Posterior cingulate gyrus (tissue), 11 donors: ENCODE measurements at regions not wholly inside any gene's neighbourhood (a gene's known extent, or its start where the extent isn't known, plus 50 kb on each side); places are given as distances from the start of the nearest gene placed in this dataset.
"Not testable (repeated sequence)": the region's sequence is repeated elsewhere in the genome, so short reads cannot be mapped to it uniquely, and the experiment has no call there.

ENCODE experiments used
- DNase-seq, 10 donors: peaks; one replicate each; pipeline versions ENCODE4 v3.0.0 to v3.0.0-alpha.2; 2020 to 2021; ENCODE audit warnings: mixed read lengths in 3 of 10
- intact Hi-C: fragments of 100-400 bp; cut with DNase I; formaldehyde crosslinking; loops from one replicate; pipeline ENCODE4 v1.15.1; 2023

GRCh38 chr5:32916648-32917047, 205.5 kb downstream of the NPR3 start:
- peak in 4 of 10 donors; percentile 9 to 70 (median 12) for DNase-seq
- intact Hi-C loops: no loop called here

GRCh38 chr5:32928761-32929160, 217.6 kb downstream of the NPR3 start:
- intact Hi-C loops: no loop called here
- DNase-seq: no peak

- DNase-seq, intact Hi-C loops: not testable (repeated sequence)
Measured at GRCh38 chr5:32931438-32931837, 220.3 kb downstream of the NPR3 start.

DNA sequence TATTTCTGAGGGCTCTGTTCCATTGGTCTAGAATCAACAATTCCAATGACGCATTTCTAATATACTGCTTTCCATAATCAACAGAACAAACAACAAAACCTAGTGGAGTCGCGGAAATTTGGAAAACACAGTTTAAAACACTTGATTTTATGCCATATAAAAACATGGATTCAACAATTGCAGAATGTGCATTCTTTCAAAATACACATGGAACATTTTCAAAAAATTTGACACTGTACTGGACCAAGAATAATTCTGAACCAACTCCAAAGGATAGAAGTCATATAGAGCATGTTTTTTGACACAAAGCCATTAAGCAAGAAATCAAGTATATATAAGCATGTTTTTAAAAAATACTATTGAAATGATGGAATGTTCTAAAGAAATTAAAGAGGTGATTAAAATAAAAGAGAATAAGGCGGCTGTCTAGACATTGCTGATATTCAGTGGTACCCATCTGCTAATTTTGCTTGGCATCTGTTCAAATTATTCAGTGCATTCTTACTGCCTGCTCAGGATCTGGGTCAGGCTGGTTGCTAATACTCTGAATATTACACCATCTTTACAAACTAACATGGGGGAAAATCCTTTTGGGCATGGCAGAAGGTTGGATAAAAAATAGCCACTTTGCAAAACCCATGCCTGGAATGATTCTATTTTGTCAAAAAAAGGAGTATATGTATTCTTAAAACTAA, 221.3 kb downstream of the NPR3 start:
- DNase-seq: no peak
- intact Hi-C loops: no loop called here

- DNase-seq: no peak
- intact Hi-C loops: no loop called here
Measured at GRCh38 chr5:32933692-32934091, 222.6 kb downstream of the NPR3 start.

DNA sequence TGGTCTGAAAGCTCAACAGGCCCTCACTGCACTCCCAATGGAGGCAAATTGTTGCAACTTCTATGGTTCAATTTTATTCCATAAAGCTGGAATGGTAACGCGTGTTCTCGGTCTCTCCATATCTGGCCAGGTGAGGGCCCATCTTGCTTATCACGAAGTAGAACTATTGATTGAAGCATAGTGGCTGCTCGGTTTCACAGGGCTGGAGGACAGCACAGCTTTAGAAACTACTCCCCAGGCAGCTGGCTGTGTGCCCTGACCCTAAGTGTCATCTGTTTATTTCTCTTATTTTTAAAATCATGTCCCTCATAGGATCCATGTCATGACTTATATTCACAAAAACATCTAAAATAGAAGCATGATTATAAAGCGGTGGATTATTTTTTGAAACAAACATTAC, 223.4 kb downstream of the NPR3 start:
- intact Hi-C loops: no loop called here
- no peak for DNase-seq

DNA sequence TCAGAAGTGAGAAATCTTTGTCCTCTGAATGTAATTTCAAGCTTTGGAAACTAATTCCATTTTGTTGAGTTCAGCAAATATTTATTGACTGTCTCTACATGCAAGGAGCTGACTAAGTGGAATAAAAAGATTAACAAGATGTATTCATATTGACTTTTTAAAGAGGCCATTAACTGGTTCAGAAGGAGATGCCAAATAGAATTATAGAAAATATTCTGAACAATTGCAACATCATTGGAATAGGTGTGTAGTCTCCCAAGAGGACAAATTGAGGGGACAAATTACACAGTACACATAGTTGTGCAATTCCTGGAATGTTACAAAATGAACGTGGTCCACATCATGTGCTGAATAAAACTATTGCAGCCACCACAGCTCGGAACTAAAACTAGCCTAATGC, 224.2 kb downstream of the NPR3 start:
- intact Hi-C loops: no loop called here
- DNase-seq: no peak

GRCh38 chr5:32936329-32936728, 225.2 kb downstream of the NPR3 start:
- DNase-seq: no peak
- intact Hi-C loops: no loop called here

GRCh38 chr5:32942225-32942989, 231.3 kb downstream of the NPR3 start:
- no peak for DNase-seq
- intact Hi-C loops: no loop called here

DNA sequence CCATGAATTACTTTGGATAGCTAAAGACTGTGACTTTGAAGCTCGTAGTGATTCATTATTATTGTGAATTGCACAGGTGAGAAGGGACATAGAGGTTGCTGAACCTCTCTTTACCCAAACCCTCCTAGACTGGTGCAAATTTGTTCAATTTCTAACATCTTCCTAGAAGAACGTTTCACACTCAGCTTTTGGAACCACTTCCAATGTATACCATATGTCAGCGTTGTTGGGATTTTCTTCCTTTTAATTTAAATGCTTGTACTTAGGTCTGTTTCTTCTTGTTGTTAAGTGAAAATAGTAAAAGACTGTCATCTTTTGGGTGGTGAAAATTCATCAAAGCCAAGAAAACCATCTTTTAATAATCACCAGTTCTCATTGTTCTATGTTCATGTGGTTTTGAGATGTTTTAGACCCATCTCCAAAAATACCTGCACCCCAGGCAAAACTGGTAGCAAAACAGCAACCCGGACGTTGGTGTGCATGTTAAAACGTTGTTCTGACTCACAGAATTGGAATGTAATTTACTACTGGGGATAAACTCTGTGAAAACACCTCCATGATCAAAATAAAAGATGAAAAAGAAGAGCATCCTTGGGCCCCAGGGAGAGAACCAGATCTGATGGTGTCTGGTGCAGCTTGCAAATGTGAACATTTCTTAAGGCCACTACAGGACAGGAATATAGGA, 238.3 kb downstream of the NPR3 start:
- intact Hi-C loops: no loop called here
- no peak for DNase-seq

GRCh38 chr5:32951003-32951402, 239.9 kb downstream of the NPR3 start:
- intact Hi-C loops: no loop called here

DNA sequence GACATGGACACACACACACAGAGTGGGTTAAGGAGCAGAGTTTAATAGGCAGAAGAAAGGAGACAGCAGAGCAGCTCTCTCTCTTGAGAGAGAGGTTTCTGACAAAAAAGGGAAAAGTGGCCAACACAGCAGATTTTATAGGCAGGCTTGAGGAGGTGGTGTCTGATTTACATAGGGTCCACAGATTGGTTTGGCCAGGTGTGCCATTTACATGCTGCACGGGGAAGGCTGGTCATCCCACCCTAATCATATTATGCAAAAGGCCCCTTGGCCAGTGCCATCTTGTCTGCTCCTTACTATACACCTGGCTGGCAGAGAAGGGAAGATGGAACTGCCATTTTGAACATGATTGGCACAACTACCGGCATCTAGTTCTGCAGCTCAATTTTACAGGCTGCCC, 240.8 kb downstream of the NPR3 start:
- no peak for DNase-seq
- intact Hi-C loops: no loop called here

More at GRCh38 chr5:32951003-32951402, 239.9 kb downstream of the NPR3 start:
- no peak for DNase-seq

DNA sequence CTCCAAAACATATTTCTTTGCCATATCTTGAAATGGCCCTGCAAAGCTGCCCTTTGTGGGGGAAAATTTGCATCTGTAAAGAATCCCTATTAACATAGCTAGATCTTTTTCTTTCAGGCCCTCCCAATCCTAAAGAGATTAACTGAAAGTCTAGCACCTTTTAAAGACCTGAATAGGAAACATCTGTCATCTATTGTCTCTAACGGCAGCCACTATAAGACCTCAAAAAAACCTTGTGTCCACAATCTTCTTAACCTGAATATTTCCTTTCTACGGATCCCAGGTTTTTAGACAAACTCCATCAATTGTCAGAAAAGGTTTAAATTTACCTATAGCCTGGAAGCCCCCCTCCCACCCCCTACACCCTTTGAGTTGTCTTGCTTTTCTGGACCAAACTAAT, 241.3 kb downstream of the NPR3 start:
- DNase-seq, intact Hi-C loops: not testable (repeated sequence)

DNA sequence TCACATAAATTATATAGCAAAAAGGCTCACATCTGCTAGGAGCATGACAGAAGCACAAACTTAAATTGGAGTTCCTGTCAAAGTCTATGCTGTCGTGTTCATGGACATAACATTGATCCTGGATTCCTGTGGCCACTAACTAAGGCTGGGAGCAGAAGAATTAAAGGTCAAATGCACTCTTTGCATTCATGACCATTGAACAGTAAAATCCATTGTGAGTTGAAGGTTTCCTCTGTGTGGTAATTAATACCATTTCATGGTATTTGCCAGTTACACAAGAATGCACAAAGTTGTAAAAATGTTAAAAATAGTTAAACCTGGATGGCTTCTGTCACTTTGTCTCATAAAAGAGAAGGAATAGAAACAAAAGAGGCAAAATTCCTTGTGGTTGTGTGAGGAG, 242.6 kb downstream of the NPR3 start:
- DNase-seq: no peak
- intact Hi-C loops: no loop called here

DNA sequence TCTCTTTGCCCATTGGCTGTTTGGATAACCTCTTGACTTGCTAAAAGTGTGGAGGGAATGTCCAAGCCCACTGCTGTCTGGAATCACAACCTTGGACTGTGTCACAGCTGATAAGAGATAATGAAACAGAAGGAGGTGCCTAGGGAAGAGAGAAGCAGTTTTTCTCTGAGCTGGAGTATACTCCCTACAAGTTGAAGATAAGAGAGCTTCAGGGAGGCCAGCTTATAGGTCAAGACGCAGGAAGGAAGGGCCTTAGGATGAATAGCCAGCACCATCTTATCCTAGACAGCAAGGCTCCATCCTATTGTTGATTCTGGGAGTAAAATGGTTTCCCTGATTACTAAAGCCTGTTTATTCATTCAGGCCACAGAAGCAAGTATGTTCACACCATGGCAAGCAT, 244.7 kb downstream of the NPR3 start:
- no peak for DNase-seq
- intact Hi-C loops: no loop called here

- no peak for DNase-seq
- intact Hi-C loops: no loop called here
Measured at GRCh38 chr5:32960340-32961058, 249.4 kb downstream of the NPR3 start.

DNA sequence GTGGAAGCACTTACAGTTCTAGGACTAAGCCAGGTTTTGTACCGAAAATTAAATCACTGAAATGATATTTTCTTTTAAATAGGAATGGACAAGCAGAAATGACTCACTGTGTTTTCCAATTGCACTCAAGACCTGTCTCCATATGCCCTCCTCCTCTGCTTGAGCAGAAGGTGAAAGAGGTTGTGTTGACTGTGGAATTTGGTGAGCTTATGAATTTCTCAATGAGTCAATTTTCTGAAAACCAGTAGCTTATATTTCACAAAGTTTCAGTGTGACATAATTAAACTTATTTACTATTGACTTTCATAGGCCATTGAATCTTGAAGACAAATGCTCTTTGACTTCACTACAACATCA, 249.9 kb downstream of the NPR3 start:
- no peak for DNase-seq

GRCh38 chr5:32964261-32964660, 253.1 kb downstream of the NPR3 start:
- intact Hi-C loops: no loop called here

More for the DNA sequence above, 249.9 kb downstream of the NPR3 start:
- intact Hi-C loops: no loop called here

GRCh38 chr5:32973646-32974045, 262.5 kb downstream of the NPR3 start:
- no peak for DNase-seq
- intact Hi-C loops: no loop called here

More at GRCh38 chr5:32964261-32964660, 253.1 kb downstream of the NPR3 start:
- no peak for DNase-seq

DNA sequence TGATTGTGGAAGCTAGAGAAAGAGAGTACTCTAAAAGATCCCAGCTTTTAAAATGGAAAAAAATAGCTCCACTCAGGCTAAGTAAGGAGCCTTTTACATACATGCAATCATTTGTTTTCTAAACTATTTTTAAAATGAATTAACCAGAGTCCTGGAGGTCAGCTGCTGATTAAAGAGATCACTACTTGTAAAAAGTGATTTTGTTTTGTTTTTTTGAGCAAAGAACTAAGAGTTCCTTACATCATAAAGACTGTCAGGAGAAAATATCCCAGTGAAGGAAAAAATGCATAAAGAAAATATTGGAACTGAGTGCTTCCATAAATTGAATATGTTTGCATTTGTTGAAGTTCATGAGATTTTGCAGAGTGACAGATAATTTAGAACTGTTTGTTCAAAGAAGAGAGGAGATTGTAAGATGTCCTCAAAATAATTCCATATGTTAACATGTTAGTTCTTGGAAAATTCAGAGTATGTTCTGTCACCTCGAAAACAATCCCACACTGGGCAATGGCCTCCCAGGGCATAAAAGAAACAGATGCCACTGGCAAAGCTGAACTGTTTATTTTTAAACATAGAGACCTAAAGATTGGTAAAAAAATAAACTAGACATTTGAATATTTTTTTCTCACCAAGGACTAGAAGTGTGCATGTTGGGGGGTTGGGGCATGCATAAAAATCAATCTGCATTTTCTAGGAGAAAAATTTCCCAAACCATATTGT, 264.7 kb downstream of the NPR3 start:
- DNase-seq: no peak
- intact Hi-C loops: no loop called here
